Motor neuron (in vitro differentiated cells): ENCODE measurements at regions not wholly inside any gene's neighbourhood (a gene's known extent, or its start where the extent isn't known, plus 50 kb on each side); places are given as distances from the start of the nearest gene placed in this dataset.

Experiments used
- ATAC-seq, 8 experiments: fragments of 200-7000 bp; cut with Tn5 transposase; replicated peaks in 6 of 8; 2 replicates each; pipeline ENCODE4 v1.8.0; 2021; ENCODE audit warnings: mild to moderate bottlenecking in 8 of 8, moderate library complexity in 8 of 8
- H3K27ac ChIP-seq, 2 donors: fragments of 250-450 bp; sonication (Bioruptor Pico); 2 replicates each; pipeline ENCODE4 v1.9.0; 2021; ENCODE audit warnings: antibody characterized with exemption in 2 of 2, mild to moderate bottlenecking in 2 of 2, moderate library complexity in 1 of 2
- H3K4me1 ChIP-seq, 2 donors: fragments of 250-450 bp; sonication (Bioruptor Pico); replicated peaks in 1 of 2; 2 replicates each; pipeline ENCODE4 v1.6.1; 2021; ENCODE audit warnings: antibody characterized with exemption in 2 of 2, mild to moderate bottlenecking in 2 of 2, moderate library complexity in 1 of 2
- H3K4me3 ChIP-seq, 5 donors: fragments of 250-450 bp; sonication (Bioruptor Pico); 2 replicates each; pipeline ENCODE4 v1.9.0; 2021; ENCODE audit warnings: antibody characterized with exemption in 5 of 5, mild to moderate bottlenecking in 5 of 5, moderate library complexity in 4 of 5
- WGBS, 10 experiments: fragments of 450-650 bp; shearing (Covaris generic); methylation state at CpG; one replicate each; pipeline ENCODE4 v1.0.0; 2022; 5-methylcytosine and 5-hydroxymethylcytosine counted together
- in situ Hi-C, 9 experiments: fragments of 400-800 bp; cut with MboI; loops; one replicate each; pipeline ENCODE4 v1.15.0; 2021; ENCODE audit warnings: low sequenced_read_pairs in 9 of 9, low pct_unique_long_range_greater_than_20kb in 2 of 9; ENCODE audit not compliant: unreplicated experiment in 9 of 9

- no peak for ATAC-seq
- no peak overlapping the region for H3K27ac ChIP-seq
- peaks cover 6 to 10% of the 10 kb centered on the region in 2 donors for H3K4me1 ChIP-seq
- in situ Hi-C loops = no loop called here
- H3K4me3 ChIP-seq = no peak overlapping the region
- WGBS, 10 experiments = 48 to 100% (median 94%) methylated on average over 4 to 8 of the region's 8 CpGs
These were observed 2122.2 kb downstream of the MAT2B start for GRCh38 chr5:165627548-165628170.

- in situ Hi-C loops = no loop called here
- ATAC-seq = peak; percentile 84 to 100 (median 99)
These were observed 2124.9 kb downstream of the MAT2B start for GRCh38 chr5:165630261-165630778.

GRCh38 chr5:165631235-165631634 is 2125.8 kb downstream of the MAT2B start:
- Histone ChIP-seq H3K27ac (no peak overlapping the region), H3K4me3 (no peak overlapping the region), H3K4me1 (peaks cover 11 to 14% of the 10 kb centered on the region in 2 donors)
- in situ Hi-C loops = no loop called here
- no peak for ATAC-seq
- 20 to 100% (median 60%) methylated on average over 1 of the region's 1 CpG; no CpG with 5 or more reads in 4 of the 10 experiments for WGBS, 10 experiments

More at GRCh38 chr5:165630261-165630778, 2124.9 kb downstream of the MAT2B start:
- no peak overlapping the region for H3K4me3 ChIP-seq
- H3K27ac ChIP-seq = no peak overlapping the region
- 0 to 25% (median 11%) methylated on average over 1 to 8 of the region's 9 CpGs; no CpG with 5 or more reads in 1 of the 10 experiments for WGBS, 10 experiments
- H3K4me1 ChIP-seq = peaks cover 6 to 10% of the 10 kb centered on the region in 2 donors

- no peak for ATAC-seq
- in situ Hi-C loops = no loop called here
- WGBS, 10 experiments = 40 to 100% (median 89%) methylated on average over 1 to 2 of the region's 2 CpGs; no CpG with 5 or more reads in 1 of the 10 experiments
These were observed 2136.9 kb downstream of the MAT2B start for GRCh38 chr5:165642366-165642765.

GRCh38 chr5:165665735-165666400 is 2160.4 kb downstream of the MAT2B start:
- in situ Hi-C loops = no loop called here
- WGBS, 10 experiments = 15 to 100% (median 85%) methylated on average over 2 to 3 of the region's 3 CpGs

More at GRCh38 chr5:165642366-165642765, 2136.9 kb downstream of the MAT2B start:
- no peaks in the 10 kb centered on the region for H3K4me1 ChIP-seq
- H3K27ac ChIP-seq = no peak overlapping the region
- H3K4me3 ChIP-seq = no peak overlapping the region

GRCh38 chr5:165673499-165673898 is 2168.1 kb downstream of the MAT2B start:
- ATAC-seq = no peak
- Histone ChIP-seq H3K27ac (no peak overlapping the region), H3K4me3 (no peak overlapping the region), H3K4me1 (no peaks in the 10 kb centered on the region)
- in situ Hi-C loops = no loop called here

More at GRCh38 chr5:165665735-165666400, 2160.4 kb downstream of the MAT2B start:
- ATAC-seq = no peak
- no peak overlapping the region for H3K27ac ChIP-seq
- H3K4me3 ChIP-seq = no peak overlapping the region
- H3K4me1 ChIP-seq = no peaks in the 10 kb centered on the region

- in situ Hi-C loops = no loop called here
- whole genome bisulfite sequencing, 10 experiments = 13 to 100% (median 88%) methylated on average over 1 of the region's 1 CpG; no CpG with 5 or more reads in 3 of the 10 experiments
- ATAC-seq = no peak
- H3K4me1 ChIP-seq = no peaks in the 10 kb centered on the region
- H3K27ac ChIP-seq = no peak overlapping the region
- no peak overlapping the region for H3K4me3 ChIP-seq
These were observed 2190.4 kb downstream of the MAT2B start for GRCh38 chr5:165695796-165696195.

- in situ Hi-C loops = no loop called here
- ATAC-seq = no peak
- 100% methylated on average over 1 of the region's 1 CpG; no CpG with 5 or more reads in 7 of the 10 experiments for WGBS, 10 experiments
- H3K27ac ChIP-seq = no peak overlapping the region
- no peaks in the 10 kb centered on the region for H3K4me1 ChIP-seq
- H3K4me3 ChIP-seq = no peak overlapping the region
These were observed 2200.5 kb downstream of the MAT2B start for GRCh38 chr5:165705960-165706359.

- no peaks in the 10 kb centered on the region for H3K4me1 ChIP-seq
- 21 to 94% (median 79%) methylated on average over 1 to 3 of the region's 3 CpGs; no CpG with 5 or more reads in 3 of the 10 experiments for WGBS, 10 experiments
- ATAC-seq = no peak
- H3K4me3 ChIP-seq = no peak overlapping the region
- H3K27ac ChIP-seq = no peak overlapping the region
- in situ Hi-C loops = no loop called here
These were observed 2206.6 kb downstream of the MAT2B start for GRCh38 chr5:165712011-165712410.

- peak in 2 of 8 experiments; percentile 46 to 82 for ATAC-seq
- WGBS, 10 experiments = 0 to 100% (median 79%) methylated on average over 1 of the region's 1 CpG
- Histone ChIP-seq H3K4me1 (no peaks in the 10 kb centered on the region), H3K4me3 (no peak overlapping the region), H3K27ac (no peak overlapping the region)
- in situ Hi-C loops = no loop called here
These were observed 2209.2 kb downstream of the MAT2B start for GRCh38 chr5:165714598-165714997.

GRCh38 chr5:165720901-165721300 is 2215.5 kb downstream of the MAT2B start:
- H3K27ac ChIP-seq = no peak overlapping the region
- H3K4me3 ChIP-seq = no peak overlapping the region
- WGBS, 10 experiments = 22 to 89% (median 59%) methylated on average over 1 to 3 of the region's 3 CpGs; no CpG with 5 or more reads in 2 of the 10 experiments
- in situ Hi-C loops = no loop called here
- ATAC-seq = peak in 6 of 8 experiments; percentile 47 to 89 (median 54)
- H3K4me1 ChIP-seq = no peaks in the 10 kb centered on the region

GRCh38 chr5:165722401-165722800 is 2217.0 kb downstream of the MAT2B start:
- no peak overlapping the region for H3K27ac ChIP-seq
- no peaks in the 10 kb centered on the region for H3K4me1 ChIP-seq
- H3K4me3 ChIP-seq = no peak overlapping the region
- ATAC-seq = no peak
- in situ Hi-C loops = no loop called here
- 42 to 100% (median 72%) methylated on average over 1 to 2 of the region's 2 CpGs; no CpG with 5 or more reads in 1 of the 10 experiments for WGBS, 10 experiments

GRCh38 chr5:165723931-165724330 is 2218.5 kb downstream of the MAT2B start:
- 19 to 100% (median 90%) methylated on average over 3 to 5 of the region's 5 CpGs for WGBS, 10 experiments
- Histone ChIP-seq H3K4me1 (no peaks in the 10 kb centered on the region), H3K27ac (no peak overlapping the region), H3K4me3 (no peak overlapping the region)
- in situ Hi-C loops = no loop called here
- no peak for ATAC-seq
